SK-N-SH (cell line): ENCODE measurements at regions not wholly inside any gene's neighbourhood (a gene's known extent, or its start where the extent isn't known, plus 50 kb on each side); places are given as distances from the start of the nearest gene placed in this dataset.

ENCODE experiments used
- CTCF ChIA-PET: fragments of 300-600, 350-600 bp; formaldehyde crosslinking; extraction: SDS; loops from one replicate; lab custom pipeline; 2021; lab: Yijun Ruan, JAX
- POLR2A ChIA-PET: fragments of 350-600 bp; sonication (Branson Sonifier 250); formaldehyde crosslinking; extraction: SDS; loops from one replicate; lab custom pipeline; 2020; ENCODE audit warnings: antibody characterized with exemption, inconsistent platforms; lab: Yijun Ruan, JAX
- DNase-seq: peaks from one replicate; pipeline ENCODE4 v3.0.0; 2012
- H2AFZ ChIP-seq: fragments of 200-600 bp; sonication (generic); 2 replicates; pipeline ENCODE4 v1.8.1; 2016; ENCODE audit warnings: antibody characterized with exemption, mild to moderate bottlenecking, low read depth
- H3F3A ChIP-seq: fragments of 200-600 bp; sonication (generic); replicated peaks from 2 replicates; pipeline ENCODE3; 2016; ENCODE audit warnings: antibody characterized with exemption, mild to moderate bottlenecking; ENCODE audit not compliant: insufficient read depth
- H3K27ac ChIP-seq, 2 experiments: fragments of 200-500 bp in 1 of 2; fragments of 200-600 bp in 1 of 2; sonication (Bioruptor generic) in 1 of 2; sonication (generic), shearing (Covaris generic) in 1 of 2; 2 replicates each; pipeline versions ENCODE4 v1.5.1 to v1.6.1; 2014 to 2016; ENCODE audit warnings: low read depth in 2 of 2, inconsistent platforms in 1 of 2, low read length in 1 of 2, mild to moderate bottlenecking in 1 of 2, mixed read lengths in 1 of 2
- H3K27me3 ChIP-seq: fragments of 200-600 bp; sonication (generic), shearing (Covaris generic); 2 replicates; pipeline ENCODE4 v1.6.1; 2016; ENCODE audit warnings: mixed run types; ENCODE audit not compliant: insufficient read depth
- H3K36me3 ChIP-seq, 2 experiments: fragments of 200-500 bp in 1 of 2; fragments of 200-600 bp in 1 of 2; sonication (Bioruptor generic) in 1 of 2; sonication (generic) in 1 of 2; replicated peaks in 1 of 2; 2 replicates each; pipeline versions ENCODE3 to v1.5.1; 2014 to 2016; ENCODE audit warnings: low read length in 1 of 2, mild to moderate bottlenecking in 1 of 2; ENCODE audit not compliant: insufficient read depth in 2 of 2, control insufficient read depth in 1 of 2
- H3K4me1 ChIP-seq, 2 experiments: fragments of 200-500 bp in 1 of 2; fragments of 200-600 bp in 1 of 2; sonication (Bioruptor generic) in 1 of 2; sonication (generic), shearing (Covaris generic) in 1 of 2; 2 replicates each; pipeline versions ENCODE4 v1.5.1 to v1.6.1; 2014 to 2016; ENCODE audit warnings: low read depth in 1 of 2, low read length in 1 of 2, mixed run types in 1 of 2; ENCODE audit not compliant: insufficient read depth in 2 of 2, control insufficient read depth in 1 of 2
- H3K4me2 ChIP-seq: fragments of 200-600 bp; sonication (generic), shearing (Covaris generic); 2 replicates; pipeline ENCODE4 v1.6.1; 2017; ENCODE audit warnings: mixed run types
- H3K4me3 ChIP-seq, 2 experiments: fragments of 200-500 bp in 1 of 2; fragments of 200-600 bp in 1 of 2; sonication (Bioruptor generic) in 1 of 2; sonication (generic), shearing (Covaris generic) in 1 of 2; 2 replicates each; pipeline versions ENCODE4 v1.5.1 to v1.8.1; 2014 to 2016; ENCODE audit warnings: low read depth in 2 of 2, inconsistent platforms in 1 of 2, low read length in 1 of 2, mild to moderate bottlenecking in 1 of 2, mixed read lengths in 1 of 2, moderate library complexity in 1 of 2
- H3K79me2 ChIP-seq: fragments of 200-600 bp; sonication (generic); 2 replicates; pipeline ENCODE4 v1.8.1; 2017; ENCODE audit warnings: mild to moderate bottlenecking; ENCODE audit not compliant: insufficient read depth
- H3K9ac ChIP-seq: fragments of 200-600 bp; sonication (generic); 2 replicates; pipeline ENCODE4 v1.6.1; 2017; ENCODE audit warnings: mixed run types
- H3K9me2 ChIP-seq: fragments of 200-600 bp; sonication (generic); 2 replicates; pipeline ENCODE4 v1.6.1; 2017; ENCODE audit warnings: mixed run types
- H3K9me3 ChIP-seq: fragments of 200-600 bp; sonication (generic); 2 replicates; pipeline ENCODE4 v1.6.1; 2017; ENCODE audit warnings: mixed run types, mild to moderate bottlenecking, moderate library complexity
- H4K20me1 ChIP-seq: fragments of 200-600 bp; sonication (generic); 2 replicates; pipeline ENCODE4 v1.6.1; 2017; ENCODE audit warnings: mild to moderate bottlenecking, mixed run types; ENCODE audit not compliant: insufficient read depth
- CHD2 ChIP-seq: fragments of 150-350 bp; IDR thresholded peaks from 2 replicates; pipeline ENCODE4 v1.6.1; 2018; ENCODE audit warnings: low read length; ENCODE audit not compliant: partially characterized antibody
- EZH2phosphoT487 ChIP-seq: fragments of 200-600 bp; sonication (generic); IDR thresholded peaks from 2 replicates; pipeline ENCODE4 v1.6.1; 2017; ENCODE audit warnings: low read depth, mixed run types, mild to moderate bottlenecking, antibody characterized with exemption, moderate library complexity, borderline replicate concordance
- FOXJ3 ChIP-seq: sonication (generic); formaldehyde crosslinking; IDR thresholded peaks from 2 replicates; pipeline ENCODE4 v1.5.1; 2020; ENCODE audit warnings: mild to moderate bottlenecking, missing genetic modification reagents
- GABPA ChIP-seq: IDR thresholded peaks from 2 replicates; pipeline ENCODE4 v1.4.0; 2012; ENCODE audit warnings: low read depth, mild to moderate bottlenecking
- GATA2 ChIP-seq: sonication (generic); formaldehyde crosslinking; IDR thresholded peaks from 2 replicates; pipeline ENCODE4 v1.5.0; 2020; ENCODE audit warnings: mild to moderate bottlenecking, missing genetic modification reagents
- MXI1 ChIP-seq: IDR thresholded peaks from 2 replicates; pipeline ENCODE4 v1.6.1; 2012; ENCODE audit warnings: mild to moderate bottlenecking, low read depth, low read length, improper control_type of control experiment
- TAF1 ChIP-seq: IDR thresholded peaks from 2 replicates; pipeline ENCODE4 v1.6.1; 2012; ENCODE audit warnings: low read depth, mild to moderate bottlenecking, low read length, moderate library complexity, borderline replicate concordance
- USF1 ChIP-seq: IDR thresholded peaks from 2 replicates; pipeline ENCODE4 v1.4.0; 2012; ENCODE audit warnings: low read depth, borderline replicate concordance
- WGBS: methylation state at CpG from one replicate; pipeline ENCODE4 v1.1.6; 2017; ENCODE audit warnings: low lambda C conversion rate; 5-methylcytosine and 5-hydroxymethylcytosine counted together
- TF ChIP-seq, protein P1 (sequence below): IDR thresholded peaks from 2 replicates; pipeline ENCODE4; 2012

- Histone ChIP-seq H3K9me2 (no peaks in the 10 kb centered on the region), H3K36me3 (no peaks in the 10 kb centered on the region), H3F3A (no peaks in the 10 kb centered on the region), H3K4me3 (no peak overlapping the region), H2AFZ (no peak overlapping the region), H4K20me1 (no peaks in the 10 kb centered on the region), H3K27me3 (no peaks in the 10 kb centered on the region), H3K4me2 (no peak overlapping the region)
- TF ChIP-seq, protein P1, sequence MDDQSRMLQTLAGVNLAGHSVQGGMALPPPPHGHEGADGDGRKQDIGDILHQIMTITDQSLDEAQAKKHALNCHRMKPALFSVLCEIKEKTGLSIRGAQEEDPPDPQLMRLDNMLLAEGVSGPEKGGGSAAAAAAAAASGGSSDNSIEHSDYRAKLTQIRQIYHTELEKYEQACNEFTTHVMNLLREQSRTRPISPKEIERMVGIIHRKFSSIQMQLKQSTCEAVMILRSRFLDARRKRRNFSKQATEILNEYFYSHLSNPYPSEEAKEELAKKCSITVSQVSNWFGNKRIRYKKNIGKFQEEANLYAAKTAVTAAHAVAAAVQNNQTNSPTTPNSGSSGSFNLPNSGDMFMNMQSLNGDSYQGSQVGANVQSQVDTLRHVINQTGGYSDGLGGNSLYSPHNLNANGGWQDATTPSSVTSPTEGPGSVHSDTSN, result no peak
- TF ChIP-seq GABPA (no peak), FOXJ3 (CRISPR knock-in tag) (no peak), CHD2 (no peak), TAF1 (no peak), USF1 (no peak), EZH2phosphoT487 (no peak)
- TF ChIP-seq, all 33 proteins: peak for 0
- 87% methylated on average over 1 of the region's 1 CpG for WGBS
- no peak for DNase-seq
- Histone ChIP-seq H3K4me1 (peaks cover 0 to 2% of the 10 kb centered on the region in 2 experiments; a peak in 1 of 4 replicates), H3K9me3 (no peaks in the 10 kb centered on the region), H3K79me2 (no peaks in the 10 kb centered on the region), H3K9ac (no peak overlapping the region), H3K27ac (no peak overlapping the region)
- CTCF ChIA-PET, result no interaction called here
- POLR2A ChIA-PET, result no interaction called here
Measured at GRCh38 chr9:82254646-82255367, 266.2 kb downstream of the SPATA31D1 start.

DNA sequence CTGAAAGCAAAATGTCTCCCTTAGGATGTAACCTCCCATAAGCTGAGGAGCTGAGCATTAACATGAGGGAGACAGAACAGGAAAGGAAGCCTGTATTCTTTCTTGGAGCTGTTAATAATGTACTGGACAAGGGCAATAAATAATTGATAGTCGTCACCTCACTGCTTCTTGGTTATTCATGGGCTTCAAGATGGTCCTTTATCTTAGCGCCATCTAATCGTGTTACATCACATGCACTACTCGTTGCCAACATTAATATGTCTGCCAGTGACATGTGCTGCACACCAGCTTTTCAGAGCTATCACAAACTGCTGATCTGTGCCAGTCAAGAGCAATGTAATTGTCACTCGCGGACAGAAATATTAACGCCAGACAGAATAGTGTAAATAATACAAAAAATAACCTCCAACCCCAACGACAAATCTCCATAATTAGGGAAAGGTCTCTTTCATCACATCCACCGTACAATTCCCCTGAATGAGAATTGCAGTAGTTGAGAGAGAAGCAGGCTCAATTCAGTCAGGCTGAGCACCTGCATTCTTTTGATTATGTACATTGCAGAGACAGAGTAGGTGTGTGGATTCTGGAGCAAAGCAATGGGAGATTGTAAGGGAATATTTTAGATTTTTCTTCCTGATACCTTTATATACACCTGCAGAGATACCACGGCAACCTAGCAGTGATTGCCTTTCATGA is 267.1 kb downstream of the SPATA31D1 start:
- H3K4me1 ChIP-seq, result peaks cover 0 to 2% of the 10 kb centered on the region in 2 experiments; a peak in 1 of 4 replicates
- WGBS, result 53% methylated on average over 10 of the region's 10 CpGs

More for the DNA sequence above, 267.1 kb downstream of the SPATA31D1 start:
- no peaks in the 10 kb centered on the region for H3K36me3 ChIP-seq
- TF ChIP-seq MXI1 (no peak), GATA2 (CRISPR knock-in tag) (peak; percentile 80)
- H3K9me3 ChIP-seq, result no peaks in the 10 kb centered on the region
- peak; percentile 4 for DNase-seq
- no peak overlapping the region for H3K9ac ChIP-seq
- no peaks in the 10 kb centered on the region for H3K27me3 ChIP-seq
- no peak overlapping the region for H2AFZ ChIP-seq
- no peaks in the 10 kb centered on the region for H3K79me2 ChIP-seq
- no peak overlapping the region for H3K4me2 ChIP-seq
- H3K27ac ChIP-seq, result no peak overlapping the region
- H3K9me2 ChIP-seq, result no peaks in the 10 kb centered on the region
- H3F3A ChIP-seq, result no peaks in the 10 kb centered on the region
- CTCF ChIA-PET, result no interaction called here
- no peak overlapping the region for H3K4me3 ChIP-seq
- POLR2A ChIA-PET, result no interaction called here
- no peaks in the 10 kb centered on the region for H4K20me1 ChIP-seq
